UCSD-AML1 (cell line): ENCODE measurements at regions not wholly inside any gene's neighbourhood (a gene's known extent, or its start where the extent isn't known, plus 50 kb on each side); places are given as distances from the start of the nearest gene placed in this dataset.
A peak's percentile ranks its signal among the peaks of the same experiment; 100 is the strongest.
"Not testable (repeated sequence)": the region's sequence is repeated elsewhere in the genome, so short reads cannot be mapped to it uniquely, and the experiment has no call there.

Experiments used
- DNase-seq: peaks from one replicate; lab custom pipeline; 2025; ENCODE audit not compliant: unreplicated experiment; lab: John Stamatoyannopoulos, UW

GRCh38 chr5:32916648-32917047 is 205.5 kb downstream of the NPR3 start:
- DNase-seq = peak; percentile 48

GRCh38 chr5:32928761-32929160 is 217.6 kb downstream of the NPR3 start:
- DNase-seq = no peak

- DNase-seq = not testable (repeated sequence)
Measured at GRCh38 chr5:32931438-32931837, 220.3 kb downstream of the NPR3 start.

- DNase-seq = no peak
Measured at GRCh38 chr5:32932241-32932935, 221.3 kb downstream of the NPR3 start.

DNA sequence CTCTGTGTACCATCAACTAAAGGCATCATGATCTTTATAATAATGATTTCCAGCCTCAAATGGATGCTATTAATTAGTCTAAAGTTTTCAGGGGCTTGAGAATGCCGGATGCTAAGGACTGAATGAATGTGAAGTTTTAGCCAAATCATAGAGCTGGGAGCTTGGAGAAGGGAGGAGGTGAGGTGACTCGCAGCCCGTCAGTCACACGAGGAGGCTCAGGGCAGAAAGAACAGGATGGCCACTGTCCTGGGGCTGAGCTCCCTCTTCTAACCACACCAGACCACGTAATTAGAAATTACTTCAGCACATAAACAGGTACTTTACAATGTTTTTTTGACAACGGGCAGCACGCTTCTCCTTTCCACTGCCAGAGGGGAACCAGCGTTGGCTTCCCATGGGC is 222.6 kb downstream of the NPR3 start:
- DNase-seq = no peak

DNA sequence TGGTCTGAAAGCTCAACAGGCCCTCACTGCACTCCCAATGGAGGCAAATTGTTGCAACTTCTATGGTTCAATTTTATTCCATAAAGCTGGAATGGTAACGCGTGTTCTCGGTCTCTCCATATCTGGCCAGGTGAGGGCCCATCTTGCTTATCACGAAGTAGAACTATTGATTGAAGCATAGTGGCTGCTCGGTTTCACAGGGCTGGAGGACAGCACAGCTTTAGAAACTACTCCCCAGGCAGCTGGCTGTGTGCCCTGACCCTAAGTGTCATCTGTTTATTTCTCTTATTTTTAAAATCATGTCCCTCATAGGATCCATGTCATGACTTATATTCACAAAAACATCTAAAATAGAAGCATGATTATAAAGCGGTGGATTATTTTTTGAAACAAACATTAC is 223.4 kb downstream of the NPR3 start:
- DNase-seq = no peak

GRCh38 chr5:32935283-32935682 is 224.2 kb downstream of the NPR3 start:
- no peak for DNase-seq

- DNase-seq = no peak
Measured at GRCh38 chr5:32936329-32936728, 225.2 kb downstream of the NPR3 start.

DNA sequence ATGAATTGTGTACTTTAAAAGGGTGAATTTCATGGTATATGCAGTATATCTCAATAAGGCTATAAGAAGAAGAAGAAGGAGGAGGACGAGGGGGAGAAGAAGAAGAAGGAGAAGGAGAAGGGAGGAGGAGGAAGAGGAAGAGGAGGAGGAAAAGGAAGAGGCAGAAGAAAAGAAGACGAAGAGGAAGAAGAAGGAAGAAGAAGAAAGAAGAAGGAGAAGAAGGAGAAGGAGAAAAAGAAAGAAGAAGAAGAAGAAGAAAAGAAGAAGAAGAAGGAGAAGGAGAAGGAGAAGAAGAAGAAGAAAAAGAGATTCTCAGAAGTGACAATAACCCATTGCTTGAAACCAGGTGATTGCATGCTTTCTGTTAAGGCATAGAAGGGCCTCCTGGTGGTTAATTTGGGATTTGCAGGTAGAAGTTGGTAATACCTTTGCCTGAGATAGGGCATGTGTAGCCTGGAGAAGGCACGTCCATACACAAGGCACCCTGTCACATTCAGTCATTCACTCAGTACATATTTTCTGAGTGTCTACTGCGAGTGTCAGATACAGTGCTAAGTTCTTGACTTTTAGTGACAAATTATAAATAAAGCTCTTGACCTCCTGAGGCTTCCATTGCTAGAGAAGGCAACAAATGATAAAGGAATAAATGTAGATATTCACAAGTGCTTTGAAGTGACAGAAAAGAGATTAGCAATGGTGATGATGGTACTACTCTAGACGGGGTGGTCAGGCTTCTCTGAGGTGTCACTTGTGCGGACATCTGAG is 231.3 kb downstream of the NPR3 start:
- DNase-seq = no peak

- no peak for DNase-seq
Measured at GRCh38 chr5:32949286-32949970, 238.3 kb downstream of the NPR3 start.

- no peak for DNase-seq
Measured at GRCh38 chr5:32951003-32951402, 239.9 kb downstream of the NPR3 start.

DNA sequence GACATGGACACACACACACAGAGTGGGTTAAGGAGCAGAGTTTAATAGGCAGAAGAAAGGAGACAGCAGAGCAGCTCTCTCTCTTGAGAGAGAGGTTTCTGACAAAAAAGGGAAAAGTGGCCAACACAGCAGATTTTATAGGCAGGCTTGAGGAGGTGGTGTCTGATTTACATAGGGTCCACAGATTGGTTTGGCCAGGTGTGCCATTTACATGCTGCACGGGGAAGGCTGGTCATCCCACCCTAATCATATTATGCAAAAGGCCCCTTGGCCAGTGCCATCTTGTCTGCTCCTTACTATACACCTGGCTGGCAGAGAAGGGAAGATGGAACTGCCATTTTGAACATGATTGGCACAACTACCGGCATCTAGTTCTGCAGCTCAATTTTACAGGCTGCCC is 240.8 kb downstream of the NPR3 start:
- DNase-seq = no peak

DNA sequence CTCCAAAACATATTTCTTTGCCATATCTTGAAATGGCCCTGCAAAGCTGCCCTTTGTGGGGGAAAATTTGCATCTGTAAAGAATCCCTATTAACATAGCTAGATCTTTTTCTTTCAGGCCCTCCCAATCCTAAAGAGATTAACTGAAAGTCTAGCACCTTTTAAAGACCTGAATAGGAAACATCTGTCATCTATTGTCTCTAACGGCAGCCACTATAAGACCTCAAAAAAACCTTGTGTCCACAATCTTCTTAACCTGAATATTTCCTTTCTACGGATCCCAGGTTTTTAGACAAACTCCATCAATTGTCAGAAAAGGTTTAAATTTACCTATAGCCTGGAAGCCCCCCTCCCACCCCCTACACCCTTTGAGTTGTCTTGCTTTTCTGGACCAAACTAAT is 241.3 kb downstream of the NPR3 start:
- DNase-seq = not testable (repeated sequence)

- no peak for DNase-seq
Measured at GRCh38 chr5:32953694-32954093, 242.6 kb downstream of the NPR3 start.

GRCh38 chr5:32955814-32956213 is 244.7 kb downstream of the NPR3 start:
- no peak for DNase-seq

DNA sequence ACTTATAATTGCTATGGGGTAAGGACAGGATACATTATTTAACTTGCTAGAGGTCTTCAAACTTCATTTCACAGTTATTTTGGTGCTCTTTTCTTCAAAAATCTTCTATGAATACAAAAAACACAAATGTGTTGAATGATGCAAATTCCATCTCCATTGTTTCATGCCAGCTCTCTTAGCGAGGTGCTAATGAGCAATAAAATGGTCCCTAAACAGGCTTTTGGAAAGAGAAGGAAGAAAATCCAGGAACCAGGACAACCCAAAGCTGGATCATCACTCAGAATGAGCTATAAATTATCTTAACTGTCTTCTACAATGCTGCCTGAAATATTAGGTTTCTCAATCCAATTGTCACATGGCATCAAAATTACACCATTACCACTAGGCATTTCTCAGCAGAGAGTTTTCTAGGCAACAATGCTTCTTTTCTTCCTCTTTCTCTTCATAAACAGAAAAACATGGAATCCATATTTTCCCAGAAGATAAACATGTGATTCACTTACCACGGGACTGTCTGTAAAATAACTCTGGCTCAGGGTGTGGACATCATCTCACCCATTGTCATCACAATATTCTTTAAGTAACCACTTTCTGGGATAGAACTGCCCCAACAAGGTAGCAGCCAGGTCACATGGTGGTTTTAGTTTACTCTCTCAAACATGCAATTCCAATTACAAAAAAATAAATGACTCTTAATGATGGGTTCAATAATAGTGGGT is 249.4 kb downstream of the NPR3 start:
- no peak for DNase-seq

DNA sequence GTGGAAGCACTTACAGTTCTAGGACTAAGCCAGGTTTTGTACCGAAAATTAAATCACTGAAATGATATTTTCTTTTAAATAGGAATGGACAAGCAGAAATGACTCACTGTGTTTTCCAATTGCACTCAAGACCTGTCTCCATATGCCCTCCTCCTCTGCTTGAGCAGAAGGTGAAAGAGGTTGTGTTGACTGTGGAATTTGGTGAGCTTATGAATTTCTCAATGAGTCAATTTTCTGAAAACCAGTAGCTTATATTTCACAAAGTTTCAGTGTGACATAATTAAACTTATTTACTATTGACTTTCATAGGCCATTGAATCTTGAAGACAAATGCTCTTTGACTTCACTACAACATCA is 249.9 kb downstream of the NPR3 start:
- no peak for DNase-seq

DNA sequence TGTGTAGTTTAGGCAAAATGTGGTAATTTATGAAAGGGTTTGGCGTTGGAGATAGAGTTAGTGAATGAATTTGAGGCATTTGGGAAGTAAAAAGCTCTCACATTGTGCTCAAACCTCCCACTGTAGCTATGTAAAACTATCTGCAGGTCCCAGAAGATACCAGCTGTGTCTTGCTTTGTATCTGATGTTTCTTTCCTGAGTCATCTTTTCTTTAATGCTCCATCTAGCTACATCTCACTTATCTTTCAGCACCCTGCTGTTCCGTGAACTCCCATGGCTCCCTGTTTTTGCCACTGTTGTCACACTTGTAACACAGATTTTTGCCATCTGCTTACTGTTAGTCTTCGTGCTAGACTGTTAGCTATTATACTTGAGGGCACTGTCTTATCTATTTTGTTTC is 253.1 kb downstream of the NPR3 start:
- no peak for DNase-seq

DNA sequence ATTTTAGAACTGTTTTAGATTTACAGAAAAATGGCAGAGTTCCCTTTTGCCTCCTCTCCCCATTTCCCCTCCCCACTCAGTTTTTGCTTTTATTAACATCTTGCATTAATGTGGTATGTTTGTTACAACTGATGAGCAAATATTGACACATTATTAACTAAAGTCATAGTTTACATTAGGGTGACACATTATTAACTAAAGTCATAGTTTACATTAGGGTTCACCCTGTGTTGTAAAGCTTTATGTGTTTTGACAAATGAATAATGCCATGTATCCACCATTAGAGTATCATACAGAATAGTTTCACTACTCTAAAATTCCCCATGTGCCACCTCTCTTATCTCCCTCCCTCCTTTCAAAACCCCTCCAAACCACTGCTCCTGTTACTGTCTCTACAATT is 262.5 kb downstream of the NPR3 start:
- DNase-seq = no peak

DNA sequence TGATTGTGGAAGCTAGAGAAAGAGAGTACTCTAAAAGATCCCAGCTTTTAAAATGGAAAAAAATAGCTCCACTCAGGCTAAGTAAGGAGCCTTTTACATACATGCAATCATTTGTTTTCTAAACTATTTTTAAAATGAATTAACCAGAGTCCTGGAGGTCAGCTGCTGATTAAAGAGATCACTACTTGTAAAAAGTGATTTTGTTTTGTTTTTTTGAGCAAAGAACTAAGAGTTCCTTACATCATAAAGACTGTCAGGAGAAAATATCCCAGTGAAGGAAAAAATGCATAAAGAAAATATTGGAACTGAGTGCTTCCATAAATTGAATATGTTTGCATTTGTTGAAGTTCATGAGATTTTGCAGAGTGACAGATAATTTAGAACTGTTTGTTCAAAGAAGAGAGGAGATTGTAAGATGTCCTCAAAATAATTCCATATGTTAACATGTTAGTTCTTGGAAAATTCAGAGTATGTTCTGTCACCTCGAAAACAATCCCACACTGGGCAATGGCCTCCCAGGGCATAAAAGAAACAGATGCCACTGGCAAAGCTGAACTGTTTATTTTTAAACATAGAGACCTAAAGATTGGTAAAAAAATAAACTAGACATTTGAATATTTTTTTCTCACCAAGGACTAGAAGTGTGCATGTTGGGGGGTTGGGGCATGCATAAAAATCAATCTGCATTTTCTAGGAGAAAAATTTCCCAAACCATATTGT is 264.7 kb downstream of the NPR3 start:
- DNase-seq = no peak

DNA sequence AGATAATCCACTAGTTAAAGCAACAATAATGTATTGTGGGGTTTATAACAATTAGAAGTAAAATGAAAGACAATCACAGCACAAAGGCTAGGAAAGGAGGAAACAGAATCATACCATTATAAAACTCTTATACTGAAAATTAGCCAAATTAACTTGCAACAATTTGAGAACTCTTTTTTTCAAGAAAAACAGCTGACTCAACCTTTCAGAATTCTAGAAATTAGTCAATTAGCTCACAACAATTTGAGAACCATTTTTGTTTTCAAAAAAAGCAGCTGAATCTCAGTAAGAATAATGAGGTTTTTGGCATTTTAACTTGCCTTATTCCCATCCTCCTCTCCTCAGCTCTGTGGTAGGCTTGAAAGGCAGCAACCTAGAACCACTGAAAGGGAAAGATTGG is 269.9 kb downstream of the NPR3 start:
- DNase-seq = no peak
